Kidney epithelial cell (primary cell): ENCODE measurements at regions not wholly inside any gene's neighbourhood (a gene's known extent, or its start where the extent isn't known, plus 50 kb on each side); places are given as distances from the start of the nearest gene placed in this dataset.

Experiments used
- DNase-seq: peaks from one replicate; pipeline ENCODE4 v3.0.0-alpha.2; 2010; ENCODE audit warnings: low read depth
- H3K27me3 ChIP-seq: 2 replicates; pipeline ENCODE4 v1.6.0; 2011; ENCODE audit warnings: low read length; ENCODE audit not compliant: control insufficient read depth, insufficient read depth
- H3K36me3 ChIP-seq: 2 replicates; pipeline ENCODE4 v1.5.1; 2011; ENCODE audit warnings: low read length; ENCODE audit not compliant: control insufficient read depth, insufficient read depth
- H3K4me3 ChIP-seq: 2 replicates; pipeline ENCODE4 v1.5.1; 2011; ENCODE audit warnings: low read depth, mild to moderate bottlenecking, control low read depth, low read length
- CTCF ChIP-seq: IDR thresholded peaks from 2 replicates; pipeline ENCODE4 v1.5.1; 2011; ENCODE audit warnings: mild to moderate bottlenecking, moderate library complexity, low read length, control low read depth, inconsistent platforms; ENCODE audit not compliant: insufficient read depth, poor library complexity, severe bottlenecking

- Histone ChIP-seq H3K27me3 (no peaks in the 10 kb centered on the region), H3K4me3 (no peak overlapping the region), H3K36me3 (no peaks in the 10 kb centered on the region)
- no peak for TF ChIP-seq CTCF
- DNase-seq, result no peak
Observed at GRCh38 chr5:145708169-145708568, 127.0 kb downstream of the PRELID2 start.

- Histone ChIP-seq H3K36me3 (no peaks in the 10 kb centered on the region), H3K4me3 (no peak overlapping the region), H3K27me3 (no peaks in the 10 kb centered on the region)
- TF ChIP-seq CTCF, result no peak
- no peak for DNase-seq
Observed at GRCh38 chr5:145704724-145705123, 130.4 kb downstream of the PRELID2 start.

GRCh38 chr5:145703856-145704255, 131.3 kb downstream of the PRELID2 start:
- Histone ChIP-seq H3K4me3 (no peak overlapping the region), H3K27me3 (no peaks in the 10 kb centered on the region), H3K36me3 (no peaks in the 10 kb centered on the region)
- no peak for DNase-seq
- no peak for TF ChIP-seq CTCF

- no peak for DNase-seq
- no peak overlapping the region for H3K4me3 ChIP-seq
- no peaks in the 10 kb centered on the region for H3K36me3 ChIP-seq
- H3K27me3 ChIP-seq, result no peaks in the 10 kb centered on the region
- TF ChIP-seq CTCF, result no peak
Observed at GRCh38 chr5:145701404-145701803, 133.7 kb downstream of the PRELID2 start.

- no peak for TF ChIP-seq CTCF
- no peak overlapping the region for H3K4me3 ChIP-seq
- H3K27me3 ChIP-seq, result no peaks in the 10 kb centered on the region
- no peaks in the 10 kb centered on the region for H3K36me3 ChIP-seq
- DNase-seq, result no peak
Observed at GRCh38 chr5:145699846-145700245, 135.3 kb downstream of the PRELID2 start.

- peak; percentile 58 for TF ChIP-seq CTCF
- H3K4me3 ChIP-seq, result no peak overlapping the region
Observed at GRCh38 chr5:145697251-145697990, 137.7 kb downstream of the PRELID2 start.

More at GRCh38 chr5:145697251-145697990, 137.7 kb downstream of the PRELID2 start:
- no peak for DNase-seq
- Histone ChIP-seq H3K36me3 (no peaks in the 10 kb centered on the region), H3K27me3 (no peaks in the 10 kb centered on the region)
